ENCODE measurements at regions not wholly inside any gene's neighbourhood (a gene's known extent, or its start where the extent isn't known, plus 50 kb on each side); places are given as distances from the start of the nearest gene placed in this dataset.
"Not testable (repeated sequence)": the region's sequence is repeated elsewhere in the genome, so short reads cannot be mapped to it uniquely, and the experiment has no call there.

GRCh38 chr4:153884325-153884724 is 95.4 kb upstream of the SFRP2 start:
- 90 to 100% methylated on average over 1 of the region's 1 CpG for WGBS, 2 donors
- intact Hi-C loops (cut with DNase I; ENCODE audit: low total_unique reads) = no loop called here
- no peak for DNase-seq (ENCODE audit: low spot score in 2 of 2)
- H3K4me3 ChIP-seq (ENCODE audit: low read depth, poor library complexity, severe bottlenecking) = no peak overlapping the region
- TF ChIP-seq POLR2A (IDR thresholded peaks at IDR 0.05) (no peak), CTCF (IDR thresholded peaks at IDR 0.05) (no peak)

- no peak for DNase-seq (ENCODE audit: low spot score in 2 of 2)
- H3K4me3 ChIP-seq (ENCODE audit: low read depth, poor library complexity, severe bottlenecking) = no peak overlapping the region
- TF ChIP-seq CTCF (IDR thresholded peaks at IDR 0.05) (no peak), POLR2A (IDR thresholded peaks at IDR 0.05) (no peak)
- intact Hi-C loops (cut with DNase I; ENCODE audit: low total_unique reads) = no loop called here
- 97 to 100% methylated on average over 2 of the region's 2 CpGs for WGBS, 2 donors
These were observed 92.1 kb upstream of the SFRP2 start for GRCh38 chr4:153880983-153881382.

- no peak for DNase-seq (ENCODE audit: low spot score in 2 of 2)
- intact Hi-C loops (cut with DNase I; ENCODE audit: low total_unique reads) = no loop called here
- no peak for TF ChIP-seq POLR2A (IDR thresholded peaks at IDR 0.05)
- no peak for TF ChIP-seq CTCF (IDR thresholded peaks at IDR 0.05)
- H3K4me3 ChIP-seq (ENCODE audit: low read depth, poor library complexity, severe bottlenecking) = no peak overlapping the region
These were observed 89.0 kb upstream of the SFRP2 start for GRCh38 chr4:153877898-153878297.

DNA sequence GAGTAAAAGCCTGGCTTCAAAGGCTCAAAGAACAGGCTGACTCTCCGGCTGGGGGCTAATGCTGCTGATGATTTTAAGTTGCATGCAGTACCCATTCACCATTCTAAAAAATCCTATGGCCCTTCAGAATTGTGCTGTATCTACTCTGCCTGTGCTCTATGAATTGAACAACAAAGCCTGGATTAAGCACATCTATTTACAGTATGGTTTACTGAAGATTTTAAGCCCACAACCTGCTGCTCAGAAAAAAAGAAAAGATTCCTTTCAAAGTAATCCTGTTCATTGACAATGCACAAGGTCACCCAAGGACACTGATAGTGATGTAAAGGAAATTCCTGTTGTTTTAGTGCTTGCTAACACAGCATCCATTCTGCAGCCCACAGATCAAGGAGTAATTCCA is 84.9 kb upstream of the SFRP2 start:
- TF ChIP-seq CTCF (IDR thresholded peaks at IDR 0.05) = no peak
- no peak for TF ChIP-seq POLR2A (IDR thresholded peaks at IDR 0.05)
- intact Hi-C loops (cut with DNase I; ENCODE audit: low total_unique reads) = no loop called here

DNA sequence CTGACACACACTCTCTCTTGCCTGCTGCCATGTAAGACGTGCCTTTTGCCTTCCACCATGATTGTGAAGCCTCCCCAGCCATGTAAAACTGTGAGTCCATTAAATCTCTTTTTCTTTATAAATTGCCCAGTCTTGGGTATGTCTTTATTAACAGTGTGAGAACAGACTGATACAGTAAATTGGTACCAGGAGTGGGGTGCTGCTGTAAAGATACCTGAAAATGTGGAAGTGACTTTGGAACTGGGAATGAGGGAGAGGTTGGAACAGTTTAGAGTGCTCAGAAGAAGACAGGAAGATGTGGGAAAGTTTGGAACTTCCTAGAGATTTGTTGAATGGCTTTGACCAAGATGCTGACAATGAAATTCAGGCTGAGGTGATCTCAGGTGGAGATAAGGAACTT is 77.9 kb upstream of the SFRP2 start:
- DNase-seq (ENCODE audit: low spot score in 2 of 2); H3K4me3 ChIP-seq (ENCODE audit: low read depth, poor library complexity, severe bottlenecking); intact Hi-C loops (cut with DNase I; ENCODE audit: low total_unique reads): not testable (repeated sequence)
- WGBS, 2 donors = 94 to 100% methylated on average over 1 of the region's 1 CpG

More for the DNA sequence above, 84.9 kb upstream of the SFRP2 start:
- H3K4me3 ChIP-seq (ENCODE audit: low read depth, poor library complexity, severe bottlenecking) = no peak overlapping the region
- DNase-seq (ENCODE audit: low spot score in 2 of 2) = no peak
- WGBS, 2 donors = 97 to 100% methylated on average over 1 of the region's 1 CpG

DNA sequence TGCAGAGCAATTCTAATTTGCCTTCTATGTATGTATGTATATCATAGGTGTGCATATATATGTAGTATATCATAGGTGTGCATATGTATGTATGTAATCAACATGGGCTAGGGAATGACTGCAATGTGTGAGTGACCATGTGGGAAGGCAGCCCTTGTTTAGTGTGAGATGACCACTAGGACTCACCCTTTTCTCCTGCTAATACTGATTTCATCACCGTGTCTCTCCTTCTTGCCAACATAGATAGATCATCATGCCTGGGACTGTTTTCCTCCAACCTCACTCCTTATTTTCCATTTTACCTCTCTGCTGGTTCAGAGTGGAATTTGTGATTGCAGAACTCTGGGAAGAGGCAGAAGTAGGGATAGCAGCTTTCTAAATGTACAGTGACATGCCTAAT is 63.6 kb upstream of the SFRP2 start:
- intact Hi-C loops (cut with DNase I; ENCODE audit: low total_unique reads) = no loop called here
- DNase-seq (ENCODE audit: low spot score in 2 of 2) = no peak
- TF ChIP-seq POLR2A (IDR thresholded peaks at IDR 0.05) = no peak
- no peak for TF ChIP-seq CTCF (IDR thresholded peaks at IDR 0.05)
- H3K4me3 ChIP-seq (ENCODE audit: low read depth, poor library complexity, severe bottlenecking) = no peak overlapping the region
- 95 to 100% methylated on average over 1 of the region's 1 CpG for WGBS, 2 donors

All from lower leg skin (tissue), 4 donors.